ENCODE measurements at regions not wholly inside any gene's neighbourhood (a gene's known extent, or its start where the extent isn't known, plus 50 kb on each side); places are given as distances from the start of the nearest gene placed in this dataset.

DNA sequence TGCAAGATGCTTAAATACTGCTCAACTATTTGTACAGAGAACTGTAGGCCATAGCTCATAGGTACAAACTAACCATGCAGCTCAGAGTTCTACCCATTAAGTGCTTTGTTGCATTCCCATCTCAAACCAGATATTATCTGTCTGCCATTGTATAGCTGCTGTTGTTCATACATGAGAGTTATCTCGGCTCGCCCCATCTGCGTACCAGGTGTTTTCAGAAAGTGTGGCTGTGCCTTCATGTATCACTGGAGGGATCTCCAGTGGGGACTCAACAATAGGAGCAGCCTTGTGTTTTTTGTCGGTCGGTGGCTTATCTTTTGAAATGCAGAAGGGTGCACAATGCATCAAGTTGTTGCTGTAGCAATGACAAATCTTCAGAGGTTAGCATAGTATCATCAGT lies 678.3 kb downstream of the RERGL start:
- no peak overlapping the region for H3K9ac ChIP-seq (ENCODE audit: extremely low read depth, low read length, poor library complexity, severe bottlenecking)
- peaks cover 24% of the 10 kb centered on the region for H3K9me3 Mint-ChIP-seq
- no peaks in the 10 kb centered on the region for H3K27me3 Mint-ChIP-seq (ENCODE audit: insufficient read depth)
- H3K27ac Mint-ChIP-seq: no peak overlapping the region
- DNase-seq: no peak
- H3K36me3 ChIP-seq (ENCODE audit: control insufficient read depth, insufficient read depth, low read length): no peaks in the 10 kb centered on the region
- 92 to 96% methylated on average over 4 to 5 of the region's 5 CpGs for WGBS, 2 experiments (ENCODE audit: insufficient coverage in 1 of 2, insufficient read length in 1 of 2)
- TF ChIP-seq, protein P1, sequence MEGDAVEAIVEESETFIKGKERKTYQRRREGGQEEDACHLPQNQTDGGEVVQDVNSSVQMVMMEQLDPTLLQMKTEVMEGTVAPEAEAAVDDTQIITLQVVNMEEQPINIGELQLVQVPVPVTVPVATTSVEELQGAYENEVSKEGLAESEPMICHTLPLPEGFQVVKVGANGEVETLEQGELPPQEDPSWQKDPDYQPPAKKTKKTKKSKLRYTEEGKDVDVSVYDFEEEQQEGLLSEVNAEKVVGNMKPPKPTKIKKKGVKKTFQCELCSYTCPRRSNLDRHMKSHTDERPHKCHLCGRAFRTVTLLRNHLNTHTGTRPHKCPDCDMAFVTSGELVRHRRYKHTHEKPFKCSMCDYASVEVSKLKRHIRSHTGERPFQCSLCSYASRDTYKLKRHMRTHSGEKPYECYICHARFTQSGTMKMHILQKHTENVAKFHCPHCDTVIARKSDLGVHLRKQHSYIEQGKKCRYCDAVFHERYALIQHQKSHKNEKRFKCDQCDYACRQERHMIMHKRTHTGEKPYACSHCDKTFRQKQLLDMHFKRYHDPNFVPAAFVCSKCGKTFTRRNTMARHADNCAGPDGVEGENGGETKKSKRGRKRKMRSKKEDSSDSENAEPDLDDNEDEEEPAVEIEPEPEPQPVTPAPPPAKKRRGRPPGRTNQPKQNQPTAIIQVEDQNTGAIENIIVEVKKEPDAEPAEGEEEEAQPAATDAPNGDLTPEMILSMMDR (conservative IDR thresholded peaks at IDR 0.05): no peak
- peaks cover 7% of the 10 kb centered on the region for H3K9me3 ChIP-seq (ENCODE audit: control insufficient read depth, low read length)
- no peaks in the 10 kb centered on the region for H3K27me3 ChIP-seq (ENCODE audit: control insufficient read depth, insufficient read depth, low read length, poor library complexity, severe bottlenecking)
- no peak overlapping the region for H3K4me3 Mint-ChIP-seq
- H3K4me1 ChIP-seq (ENCODE audit: control insufficient read depth, insufficient read depth, low read length): no peaks in the 10 kb centered on the region
- H3K27ac ChIP-seq (ENCODE audit: low read depth, low read length): no peak overlapping the region
- H3K4me3 ChIP-seq (ENCODE audit: low read length): no peak overlapping the region
- no peaks in the 10 kb centered on the region for H3K4me1 Mint-ChIP-seq
- no peaks in the 10 kb centered on the region for H3K36me3 Mint-ChIP-seq (ENCODE audit: low read depth)

DNA sequence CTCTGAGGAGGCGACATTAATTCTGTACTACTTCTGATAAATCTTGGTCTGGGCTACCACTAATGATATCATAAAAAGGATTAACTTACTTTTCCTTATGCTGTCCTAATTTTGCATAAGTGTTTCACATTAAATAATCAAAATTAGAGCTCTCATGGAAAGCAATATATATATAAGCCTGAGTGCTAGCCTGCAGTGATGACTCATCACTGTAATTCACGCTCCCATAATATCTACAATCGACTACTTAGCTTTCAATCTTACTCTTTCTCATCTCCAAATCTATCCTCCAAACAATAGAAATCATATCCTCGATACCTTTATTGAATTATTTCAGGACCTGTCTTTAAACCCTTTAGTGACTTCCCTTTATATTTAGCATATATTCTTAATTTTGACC lies 701.3 kb downstream of the RERGL start:
- Mint-ChIP-seq H3K4me1 (no peaks in the 10 kb centered on the region), H3K4me3 (no peak overlapping the region), H3K9me3 (peaks cover 8% of the 10 kb centered on the region), H3K27ac (no peak overlapping the region), H3K27me3 (ENCODE audit: insufficient read depth) (no peaks in the 10 kb centered on the region), H3K36me3 (ENCODE audit: low read depth) (peaks cover 2% of the 10 kb centered on the region)
- no peak overlapping the region for H3K27ac ChIP-seq (ENCODE audit: low read depth, low read length)
- H3K4me1 ChIP-seq (ENCODE audit: control insufficient read depth, insufficient read depth, low read length): no peaks in the 10 kb centered on the region
- no peak for DNase-seq
- H3K36me3 ChIP-seq (ENCODE audit: control insufficient read depth, insufficient read depth, low read length): no peaks in the 10 kb centered on the region
- TF ChIP-seq, protein P1 (conservative IDR thresholded peaks at IDR 0.05): no peak
- no peak overlapping the region for H3K9ac ChIP-seq (ENCODE audit: extremely low read depth, low read length, poor library complexity, severe bottlenecking)
- no peaks in the 10 kb centered on the region for H3K9me3 ChIP-seq (ENCODE audit: control insufficient read depth, low read length)
- H3K27me3 ChIP-seq (ENCODE audit: control insufficient read depth, insufficient read depth, low read length, poor library complexity, severe bottlenecking): no peaks in the 10 kb centered on the region
- H3K4me3 ChIP-seq (ENCODE audit: low read length): no peak overlapping the region
- 93 to 99% methylated on average over 4 of the region's 4 CpGs for WGBS, 2 experiments (ENCODE audit: insufficient coverage in 1 of 2, insufficient read length in 1 of 2)

DNA sequence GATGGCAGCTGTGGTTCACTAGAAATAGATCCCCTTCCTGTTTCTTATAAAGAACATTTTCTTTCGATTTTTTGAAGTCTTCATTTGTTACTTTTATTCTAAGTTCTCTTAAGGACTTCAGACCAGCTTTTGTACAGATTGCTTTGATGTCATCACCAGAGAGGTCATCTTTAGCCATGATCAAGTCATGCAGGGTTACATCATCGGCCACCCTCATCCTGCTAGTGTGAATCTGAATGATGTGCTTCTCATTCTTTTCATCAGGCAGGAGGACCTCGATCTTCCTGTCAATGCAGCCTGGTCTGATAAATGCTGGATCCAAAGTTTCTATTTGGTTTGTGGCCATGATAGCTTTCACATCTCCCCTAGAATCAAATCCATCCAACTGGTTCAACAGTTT lies 706.7 kb downstream of the RERGL start:
- 94 to 95% methylated on average over 3 of the region's 3 CpGs for WGBS, 2 experiments (ENCODE audit: insufficient coverage in 1 of 2, insufficient read length in 1 of 2)

More for the DNA sequence above, 706.7 kb downstream of the RERGL start:
- Histone ChIP-seq H3K9me3 (ENCODE audit: control insufficient read depth, low read length) (no peaks in the 10 kb centered on the region), H3K4me1 (ENCODE audit: control insufficient read depth, insufficient read depth, low read length) (no peaks in the 10 kb centered on the region), H3K36me3 (ENCODE audit: control insufficient read depth, insufficient read depth, low read length) (no peaks in the 10 kb centered on the region), H3K4me3 (ENCODE audit: low read length) (no peak overlapping the region), H3K27me3 (ENCODE audit: control insufficient read depth, insufficient read depth, low read length, poor library complexity, severe bottlenecking) (no peaks in the 10 kb centered on the region), H3K27ac (ENCODE audit: low read depth, low read length) (no peak overlapping the region), H3K9ac (ENCODE audit: extremely low read depth, low read length, poor library complexity, severe bottlenecking) (no peak overlapping the region)
- H3K27ac Mint-ChIP-seq: no peak overlapping the region
- H3K27me3 Mint-ChIP-seq (ENCODE audit: insufficient read depth): no peaks in the 10 kb centered on the region
- H3K4me3 Mint-ChIP-seq: no peak overlapping the region
- TF ChIP-seq, protein P1 (conservative IDR thresholded peaks at IDR 0.05): no peak
- peaks cover 2% of the 10 kb centered on the region for H3K36me3 Mint-ChIP-seq (ENCODE audit: low read depth)
- H3K4me1 Mint-ChIP-seq: no peaks in the 10 kb centered on the region
- no peak for DNase-seq
- peaks cover 7% of the 10 kb centered on the region for H3K9me3 Mint-ChIP-seq

All from endodermal cell (in vitro differentiated cells).